ENCODE measurements at regions not wholly inside any gene's neighbourhood (a gene's known extent, or its start where the extent isn't known, plus 50 kb on each side); places are given as distances from the start of the nearest gene placed in this dataset.

- DNase-seq (ENCODE audit: low spot score): no peak
Measured at GRCh38 chr10:130720235-130720634, 584.0 kb downstream of the GLRX3 start.

DNA sequence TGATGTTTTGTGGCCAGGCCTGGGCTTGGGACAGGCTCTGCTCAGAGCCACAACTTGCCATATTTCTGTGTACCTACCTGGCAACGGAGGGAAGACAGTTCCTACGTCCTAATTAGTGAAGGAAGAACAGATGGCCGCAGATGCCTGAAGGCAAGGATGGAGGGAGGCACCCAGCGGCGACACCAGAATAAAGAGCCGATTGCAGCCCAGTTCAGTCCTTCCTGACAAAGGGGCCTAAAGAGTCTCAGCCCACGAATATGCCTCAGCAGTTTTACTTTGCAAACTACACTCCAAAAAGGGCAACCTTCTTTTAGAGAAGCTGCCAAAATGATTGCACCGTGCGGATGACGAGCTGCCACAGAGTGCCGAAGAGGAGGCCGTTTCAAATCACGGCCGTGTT lies 585.8 kb downstream of the GLRX3 start:
- no peak for DNase-seq (ENCODE audit: low spot score)

DNA sequence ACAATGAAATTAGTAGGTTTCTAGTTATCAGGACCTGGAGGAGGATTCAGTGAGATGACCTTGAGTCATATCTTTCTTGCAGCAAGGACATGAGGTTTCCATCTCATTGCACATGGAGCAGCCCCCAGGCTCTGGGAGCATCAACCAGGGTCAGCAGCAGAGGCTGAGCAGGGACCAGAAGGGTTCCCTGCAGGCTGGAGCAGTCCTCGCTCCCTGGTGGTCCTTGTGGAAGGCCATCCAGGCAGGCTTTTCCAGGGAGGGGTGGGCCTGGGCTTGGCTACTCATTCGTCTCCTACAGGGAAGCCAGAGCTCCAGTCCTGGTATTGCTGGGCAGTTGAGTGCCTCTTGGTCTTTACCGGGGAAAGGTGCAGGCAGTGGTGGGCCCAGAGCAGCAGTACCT lies 587.5 kb downstream of the GLRX3 start:
- no peak for DNase-seq (ENCODE audit: low spot score)

- no peak for DNase-seq (ENCODE audit: low spot score)
Measured at GRCh38 chr10:130725474-130725970, 586.0 kb downstream of the TCERG1L start.

GRCh38 chr10:130726996-130727725 lies 584.4 kb downstream of the TCERG1L start:
- DNase-seq (ENCODE audit: low spot score): no peak

DNA sequence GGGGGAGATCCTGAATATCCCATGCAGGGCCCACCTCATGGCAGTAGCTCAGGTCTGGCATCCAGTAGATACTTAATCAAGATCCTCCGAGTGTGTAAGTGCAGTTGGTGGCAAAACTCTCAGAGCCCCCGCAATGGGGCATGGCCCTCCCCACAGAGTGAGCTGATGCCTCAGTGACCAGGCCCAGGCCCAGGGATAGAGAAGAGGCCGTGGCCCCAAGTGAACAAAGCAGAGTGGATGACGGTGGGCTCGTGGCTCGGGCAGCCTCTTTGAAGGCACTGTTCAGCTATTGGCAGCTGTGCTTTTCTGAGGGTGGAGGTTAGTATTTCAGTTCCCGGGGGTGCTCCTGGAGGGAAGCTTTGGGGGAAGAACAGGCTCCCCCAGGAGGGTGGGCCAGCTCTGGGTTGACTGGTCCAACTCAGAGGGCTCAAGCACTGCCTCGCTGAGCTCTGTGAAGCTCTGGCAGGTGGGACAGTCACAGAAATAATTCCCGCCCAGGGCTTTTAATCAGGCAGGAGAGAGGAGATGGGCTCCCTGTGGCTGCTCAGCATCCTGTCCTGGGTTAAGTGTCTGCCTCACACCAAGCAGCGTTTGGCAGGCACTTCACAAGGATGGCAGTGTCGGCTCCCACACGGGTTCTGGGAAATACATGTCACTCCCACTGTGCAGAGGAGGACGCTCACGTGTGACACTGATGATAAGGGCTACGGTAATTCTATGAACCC lies 583.6 kb downstream of the TCERG1L start:
- no peak for DNase-seq (ENCODE audit: low spot score)

GRCh38 chr10:130728531-130729215 lies 582.8 kb downstream of the TCERG1L start:
- no peak for DNase-seq (ENCODE audit: low spot score)

DNA sequence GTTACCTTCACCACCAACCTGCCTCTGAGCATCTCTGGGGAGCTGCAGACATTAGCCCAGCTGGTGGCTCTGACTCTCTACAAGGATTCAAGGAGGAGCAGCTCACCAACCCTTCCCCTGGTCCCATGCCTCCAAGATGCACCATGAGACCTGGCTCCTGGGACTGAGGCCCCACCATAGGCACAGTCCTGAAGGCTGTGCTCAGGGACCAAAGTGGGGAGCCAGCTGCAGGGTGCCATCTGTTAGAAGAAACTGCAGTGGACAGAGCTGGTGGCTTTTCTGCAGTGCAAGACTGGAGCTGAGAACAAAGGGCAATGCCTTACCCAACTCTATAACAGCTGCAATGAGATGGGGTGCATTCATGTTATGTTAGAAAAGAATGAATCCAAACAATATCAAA lies 581.6 kb downstream of the TCERG1L start:
- DNase-seq (ENCODE audit: low spot score): no peak

DNA sequence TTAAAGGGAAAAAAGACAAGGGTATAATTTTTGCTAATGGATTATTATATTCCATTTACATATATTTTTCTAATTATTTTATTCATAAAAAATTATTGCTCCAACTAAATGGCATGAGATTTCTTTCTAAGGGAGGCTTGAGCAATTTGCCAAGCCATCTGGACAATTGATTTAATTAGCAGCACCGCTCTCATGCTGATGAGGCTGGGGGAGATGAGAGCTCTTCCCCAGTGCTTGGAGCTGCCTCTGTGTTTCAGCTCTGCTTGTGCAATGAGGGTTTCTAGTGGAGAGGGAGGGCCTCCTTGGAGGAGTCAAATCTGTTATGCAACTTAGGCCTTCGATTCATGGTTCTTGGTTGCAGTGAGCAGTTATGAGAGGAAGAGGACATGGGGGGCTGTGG lies 574.3 kb downstream of the TCERG1L start:
- no peak for DNase-seq (ENCODE audit: low spot score)

- DNase-seq (ENCODE audit: low spot score): no peak
Measured at GRCh38 chr10:130737621-130738020, 573.9 kb downstream of the TCERG1L start.

GRCh38 chr10:130739016-130739756 lies 572.3 kb downstream of the TCERG1L start:
- DNase-seq (ENCODE audit: low spot score): no peak

GRCh38 chr10:130739757-130740145 lies 571.8 kb downstream of the TCERG1L start:
- DNase-seq (ENCODE audit: low spot score): no peak

- DNase-seq (ENCODE audit: low spot score): no peak
Measured at GRCh38 chr10:130740166-130740565, 571.4 kb downstream of the TCERG1L start.

GRCh38 chr10:130740915-130741750 lies 570.4 kb downstream of the TCERG1L start:
- peak; percentile 6 for DNase-seq (ENCODE audit: low spot score)

- DNase-seq (ENCODE audit: low spot score): no peak
Measured at GRCh38 chr10:130741901-130742855, 569.3 kb downstream of the TCERG1L start.

- no peak for DNase-seq (ENCODE audit: low spot score)
Measured at GRCh38 chr10:130742941-130743675, 568.4 kb downstream of the TCERG1L start.

DNA sequence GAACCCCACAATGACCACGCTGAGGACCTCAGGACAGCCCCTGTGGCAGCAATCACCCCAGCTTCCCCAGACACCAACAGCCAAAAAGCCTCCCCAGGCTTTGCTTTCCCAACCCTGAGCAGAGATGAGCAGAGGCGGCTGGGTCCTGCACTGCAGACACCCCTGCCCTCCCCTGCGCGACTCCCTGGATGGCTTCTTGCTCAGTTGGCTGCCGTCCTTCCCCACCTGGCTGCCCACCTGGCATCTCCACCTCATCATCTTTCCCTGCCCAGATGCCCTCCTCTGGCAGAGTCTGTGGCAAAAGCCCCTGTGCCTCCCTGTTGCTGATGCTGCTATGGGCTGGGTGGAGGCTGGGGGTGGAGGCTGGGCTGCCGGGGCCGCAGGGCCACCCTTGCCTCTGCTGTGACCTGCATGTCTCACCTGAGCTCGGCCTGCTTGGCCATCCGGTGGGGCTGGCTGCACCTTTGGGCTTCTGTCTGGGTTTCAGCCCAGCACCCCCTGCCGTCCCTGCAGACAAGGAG lies 567.7 kb downstream of the TCERG1L start:
- DNase-seq (ENCODE audit: low spot score): no peak

DNA sequence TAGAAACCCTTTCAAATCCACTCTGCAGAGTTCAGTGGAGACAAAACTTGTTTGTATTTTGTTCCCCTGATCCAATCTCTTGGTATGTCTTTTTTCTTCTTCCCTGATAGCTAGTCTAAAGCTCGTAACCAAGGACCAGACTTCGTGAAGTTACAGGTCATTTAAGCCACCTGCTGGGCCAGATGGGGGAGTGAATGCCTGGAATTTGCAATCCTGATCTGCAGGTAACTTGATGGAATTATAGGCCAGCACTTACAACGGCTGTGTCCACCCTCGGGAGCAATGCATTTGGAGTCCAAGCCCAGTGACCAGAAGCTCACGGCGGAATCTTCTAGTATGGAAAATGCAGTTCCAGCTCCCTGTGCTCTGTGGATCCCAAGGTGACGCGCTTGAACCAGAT lies 566.9 kb downstream of the TCERG1L start:
- DNase-seq (ENCODE audit: low spot score): no peak

GRCh38 chr10:130745251-130745650 lies 566.3 kb downstream of the TCERG1L start:
- no peak for DNase-seq (ENCODE audit: low spot score)
